GM12864 (cell line): ENCODE measurements at regions not wholly inside any gene's neighbourhood (a gene's known extent, or its start where the extent isn't known, plus 50 kb on each side); places are given as distances from the start of the nearest gene placed in this dataset.

Experiments
- DNase-seq: peaks from one replicate; pipeline ENCODE4 v3.0.0-alpha.2; 2011; ENCODE audit warnings: low read depth
- H3K4me3 ChIP-seq: 2 replicates; pipeline ENCODE4 v1.5.1; 2011; ENCODE audit warnings: mild to moderate bottlenecking, low read depth, low read length, control low read depth
- CTCF ChIP-seq: IDR thresholded peaks from 2 replicates; pipeline ENCODE4 v1.5.1; 2011; ENCODE audit warnings: low read depth, mild to moderate bottlenecking, moderate library complexity, low read length, control low read depth, inconsistent platforms; ENCODE audit errors: missing control alignments

GRCh38 chr7:144982133-144982532, 146.3 kb upstream of the TPK1 start:
- no peak for TF ChIP-seq CTCF
- no peak overlapping the region for H3K4me3 ChIP-seq
- DNase-seq, result no peak

- no peak for DNase-seq
Observed at GRCh38 chr7:144975882-144976281, 140.0 kb upstream of the TPK1 start.

GRCh38 chr7:144969787-144970186, 133.9 kb upstream of the TPK1 start:
- no peak for DNase-seq
- no peak overlapping the region for H3K4me3 ChIP-seq
- TF ChIP-seq CTCF, result no peak

More at GRCh38 chr7:144975882-144976281, 140.0 kb upstream of the TPK1 start:
- TF ChIP-seq CTCF, result no peak
- no peak overlapping the region for H3K4me3 ChIP-seq

- no peak for TF ChIP-seq CTCF
- H3K4me3 ChIP-seq, result no peak overlapping the region
- DNase-seq, result no peak
Observed at GRCh38 chr7:144960763-144961162, 124.9 kb upstream of the TPK1 start.

GRCh38 chr7:144957998-144958397, 122.1 kb upstream of the TPK1 start:
- no peak for TF ChIP-seq CTCF
- no peak for DNase-seq
- H3K4me3 ChIP-seq, result no peak overlapping the region

- TF ChIP-seq CTCF, result no peak
- no peak for DNase-seq
Observed at GRCh38 chr7:144955422-144955821, 119.6 kb upstream of the TPK1 start.

GRCh38 chr7:144941127-144941526, 105.3 kb upstream of the TPK1 start:
- no peak overlapping the region for H3K4me3 ChIP-seq
- DNase-seq, result no peak
- no peak for TF ChIP-seq CTCF

More at GRCh38 chr7:144955422-144955821, 119.6 kb upstream of the TPK1 start:
- no peak overlapping the region for H3K4me3 ChIP-seq
